Esophagus muscularis mucosa (tissue), 4 donors: ENCODE measurements at regions not wholly inside any gene's neighbourhood (a gene's known extent, or its start where the extent isn't known, plus 50 kb on each side); places are given as distances from the start of the nearest gene placed in this dataset.

Source experiments
- DNase-seq: peaks from one replicate; pipeline ENCODE4 v3.0.0-alpha.2; 2017; ENCODE audit errors: extremely low spot score
- H3K27ac ChIP-seq, 4 donors: fragments of 200-600 bp; sonication (generic); replicated peaks in 1 of 4; 1 replicate in 3 of 4; 2 replicates in 1 of 4; pipeline ENCODE4 v1.5.1; 2016 to 2019; ENCODE audit warnings: mild to moderate bottlenecking in 1 of 4
- H3K27me3 ChIP-seq, 4 donors: fragments of 200-600 bp; sonication (generic); one replicate each; pipeline versions ENCODE4 v1.5.1 to v1.6.0; 2016 to 2019
- H3K36me3 ChIP-seq, 4 donors: fragments of 200-600 bp; sonication (generic); one replicate each; pipeline ENCODE4 v1.5.1; 2016 to 2019
- H3K4me1 ChIP-seq, 4 donors: fragments of 200-600 bp; sonication (generic); one replicate each; pipeline ENCODE4 v1.5.1; 2016 to 2019
- H3K4me3 ChIP-seq, 4 donors: fragments of 200-600 bp; sonication (generic); 1 replicate in 2 of 4; 2 replicates in 2 of 4; pipeline ENCODE4 v1.5.1; 2016 to 2019; ENCODE audit warnings: mild to moderate bottlenecking in 4 of 4, moderate library complexity in 1 of 4
- H3K9me3 ChIP-seq, 4 donors: fragments of 200-600 bp; sonication (generic); 1 replicate in 3 of 4; 2 replicates in 1 of 4; pipeline ENCODE4 v1.5.1; 2016 to 2019
- CTCF ChIP-seq, 3 experiments: fragments of 200-600 bp in 2 of 3; fragments of 450-650 bp in 1 of 3; sonication (generic) in 2 of 3; IDR thresholded peaks; one replicate each; pipeline ENCODE4 v1.5.1; 2017 to 2019; ENCODE audit warnings: antibody characterized with exemption in 3 of 3, mild to moderate bottlenecking in 2 of 3, moderate library complexity in 1 of 3
- EP300 ChIP-seq: sonication (generic); formaldehyde crosslinking; IDR thresholded peaks from one replicate; pipeline ENCODE4 v1.6.1; 2017; ENCODE audit warnings: antibody characterized with exemption
- POLR2A ChIP-seq: fragments of 450-650 bp; IDR thresholded peaks from one replicate; pipeline ENCODE4 v1.6.1; 2017; ENCODE audit warnings: antibody characterized with exemption, moderate library complexity, mild to moderate bottlenecking, low read depth
- POLR2AphosphoS5 ChIP-seq, 2 donors: sonication (generic); formaldehyde crosslinking; IDR thresholded peaks; one replicate each; pipeline ENCODE4 v1.6.1; 2017; ENCODE audit warnings: antibody characterized with exemption in 2 of 2
- WGBS: methylation state at CpG from one replicate; pipeline ENCODE4 v1.1.5; 2018; 5-methylcytosine and 5-hydroxymethylcytosine counted together
- intact Hi-C: fragments of 100-400 bp; cut with DNase I; formaldehyde crosslinking; loops from one replicate; pipeline ENCODE4 v1.15.1; 2023

- Histone ChIP-seq H3K27me3 (peaks cover 0 to 19% (median 0%) of the 10 kb centered on the region in 4 donors), H3K4me3 (no peak overlapping the region), H3K4me1 (no peaks in the 10 kb centered on the region), H3K36me3 (no peaks in the 10 kb centered on the region), H3K9me3 (no peaks in the 10 kb centered on the region), H3K27ac (no peak overlapping the region)
- TF ChIP-seq EP300, result no peak
- TF ChIP-seq CTCF (IDR thresholded peaks at IDR 0.05), result no peak
- no peak for TF ChIP-seq POLR2AphosphoS5 (IDR thresholded peaks at IDR 0.05)
- TF ChIP-seq POLR2A, result no peak
- intact Hi-C loops, result no loop called here
- 61% methylated on average over 4 of the region's 4 CpGs for WGBS
- DNase-seq, result no peak
Measured at GRCh38 chr16:50457423-50457822, 88.6 kb upstream of the BRD7 start.

- no peaks in the 10 kb centered on the region for H3K36me3 ChIP-seq
- H3K27ac ChIP-seq, result no peak overlapping the region
- no peak overlapping the region for H3K4me3 ChIP-seq
- H3K27me3 ChIP-seq, result peaks cover 0 to 8% (median 0%) of the 10 kb centered on the region in 4 donors
- TF ChIP-seq EP300 (no peak), POLR2A (no peak), POLR2AphosphoS5 (IDR thresholded peaks at IDR 0.05) (no peak), CTCF (IDR thresholded peaks at IDR 0.05) (no peak)
- intact Hi-C loops, result no loop called here
- H3K9me3 ChIP-seq, result no peaks in the 10 kb centered on the region
- WGBS, result 80% methylated on average over 7 of the region's 7 CpGs
- H3K4me1 ChIP-seq, result no peaks in the 10 kb centered on the region
- no peak for DNase-seq
Measured at GRCh38 chr16:50455288-50455845, 86.6 kb upstream of the BRD7 start.

GRCh38 chr16:50453446-50453845 is 84.7 kb upstream of the BRD7 start:
- peaks cover 0 to 15% (median 0%) of the 10 kb centered on the region in 4 donors for H3K27me3 ChIP-seq
- WGBS, result 100% methylated on average over 7 of the region's 7 CpGs
- H3K4me3 ChIP-seq, result no peak overlapping the region
- H3K9me3 ChIP-seq, result no peaks in the 10 kb centered on the region
- H3K36me3 ChIP-seq, result no peaks in the 10 kb centered on the region
- no peak overlapping the region for H3K27ac ChIP-seq
- intact Hi-C loops, result no loop called here
- no peaks in the 10 kb centered on the region for H3K4me1 ChIP-seq
- no peak for DNase-seq
- TF ChIP-seq POLR2A (no peak), CTCF (IDR thresholded peaks at IDR 0.05) (no peak), EP300 (no peak), POLR2AphosphoS5 (IDR thresholded peaks at IDR 0.05) (no peak)

GRCh38 chr16:50451951-50452508 is 83.2 kb upstream of the BRD7 start:
- WGBS, result 83% methylated on average over 7 of the region's 7 CpGs
- DNase-seq, result no peak
- intact Hi-C loops, result no loop called here
- Histone ChIP-seq H3K4me1 (no peaks in the 10 kb centered on the region), H3K9me3 (no peaks in the 10 kb centered on the region), H3K27me3 (peaks cover 0 to 17% (median 0%) of the 10 kb centered on the region in 4 donors), H3K27ac (no peak overlapping the region), H3K36me3 (no peaks in the 10 kb centered on the region), H3K4me3 (no peak overlapping the region)
- TF ChIP-seq POLR2A (no peak), POLR2AphosphoS5 (IDR thresholded peaks at IDR 0.05) (no peak), CTCF (IDR thresholded peaks at IDR 0.05) (no peak), EP300 (no peak)

GRCh38 chr16:50450957-50451356 is 82.2 kb upstream of the BRD7 start:
- Histone ChIP-seq H3K4me3 (no peak overlapping the region), H3K27me3 (peaks cover 0 to 14% (median 0%) of the 10 kb centered on the region in 4 donors), H3K9me3 (no peaks in the 10 kb centered on the region), H3K4me1 (no peaks in the 10 kb centered on the region), H3K27ac (no peak overlapping the region), H3K36me3 (no peaks in the 10 kb centered on the region)
- DNase-seq, result no peak
- intact Hi-C loops, result no loop called here
- no peak for TF ChIP-seq POLR2AphosphoS5 (IDR thresholded peaks at IDR 0.05)
- no peak for TF ChIP-seq CTCF (IDR thresholded peaks at IDR 0.05)
- TF ChIP-seq POLR2A, result no peak
- WGBS, result 75% methylated on average over 4 of the region's 4 CpGs
